G401 (cell line): ENCODE measurements at regions not wholly inside any gene's neighbourhood (a gene's known extent, or its start where the extent isn't known, plus 50 kb on each side); places are given as distances from the start of the nearest gene placed in this dataset.

Experiments used
- DNase-seq: peaks from one replicate; pipeline ENCODE4 v3.0.0-alpha.2; 2015; ENCODE audit warnings: low spot score
- in situ Hi-C: cut with HindIII; loops from 2 replicates; pipeline ENCODE4 v1.10.0; 2016; ENCODE audit warnings: low sequenced_read_pairs, mixed read lengths

- no peak for DNase-seq
- in situ Hi-C loops: no loop called here
These were observed 768.4 kb upstream of the ADGRL2 start for GRCh38 chr1:81032374-81032773.

- in situ Hi-C loops: no loop called here
- no peak for DNase-seq
These were observed 770.3 kb upstream of the ADGRL2 start for GRCh38 chr1:81030441-81030840.

GRCh38 chr1:81029266-81029665 is 771.5 kb upstream of the ADGRL2 start:
- in situ Hi-C loops: no loop called here
- no peak for DNase-seq

- in situ Hi-C loops: no loop called here
- no peak for DNase-seq
These were observed 777.5 kb upstream of the ADGRL2 start for GRCh38 chr1:81023187-81023724.

- no peak for DNase-seq
- in situ Hi-C loops: no loop called here
These were observed 779.6 kb upstream of the ADGRL2 start for GRCh38 chr1:81021134-81021533.

GRCh38 chr1:81020506-81020905 is 780.2 kb upstream of the ADGRL2 start:
- in situ Hi-C loops: no loop called here
- no peak for DNase-seq

GRCh38 chr1:81010126-81010525 is 790.6 kb upstream of the ADGRL2 start:
- DNase-seq: no peak
- in situ Hi-C loops: no loop called here

- in situ Hi-C loops: no loop called here
- DNase-seq: no peak
These were observed 792.4 kb upstream of the ADGRL2 start for GRCh38 chr1:81008293-81008692.

- in situ Hi-C loops: no loop called here
- no peak for DNase-seq
These were observed 793.7 kb upstream of the ADGRL2 start for GRCh38 chr1:81007024-81007423.

GRCh38 chr1:81006502-81006901 is 794.2 kb upstream of the ADGRL2 start:
- in situ Hi-C loops: no loop called here
- DNase-seq: no peak

- DNase-seq: peak; percentile 1
- in situ Hi-C loops: no loop called here
These were observed 796.7 kb upstream of the ADGRL2 start for GRCh38 chr1:81004011-81004410.

GRCh38 chr1:80994934-80995333 is 805.8 kb upstream of the ADGRL2 start:
- no peak for DNase-seq
- in situ Hi-C loops: no loop called here

- in situ Hi-C loops: no loop called here
- DNase-seq: no peak
These were observed 806.7 kb upstream of the ADGRL2 start for GRCh38 chr1:80994038-80994437.

- no peak for DNase-seq
- in situ Hi-C loops: no loop called here
These were observed 807.4 kb upstream of the ADGRL2 start for GRCh38 chr1:80993154-80993980.

GRCh38 chr1:80989455-80989854 is 811.3 kb upstream of the ADGRL2 start:
- in situ Hi-C loops: no loop called here
- DNase-seq: no peak

GRCh38 chr1:80988926-80989325 is 811.8 kb upstream of the ADGRL2 start:
- no peak for DNase-seq
- in situ Hi-C loops: no loop called here

GRCh38 chr1:80987824-80988223 is 812.9 kb upstream of the ADGRL2 start:
- in situ Hi-C loops: no loop called here
- DNase-seq: no peak

GRCh38 chr1:80987106-80987505 is 813.6 kb upstream of the ADGRL2 start:
- no peak for DNase-seq
- in situ Hi-C loops: no loop called here

GRCh38 chr1:80982831-80983230 is 817.9 kb upstream of the ADGRL2 start:
- DNase-seq: no peak
- in situ Hi-C loops: no loop called here

GRCh38 chr1:80973101-80973500 is 827.6 kb upstream of the ADGRL2 start:
- DNase-seq: no peak
- in situ Hi-C loops: no loop called here

GRCh38 chr1:80966266-80966665 is 834.5 kb upstream of the ADGRL2 start:
- DNase-seq: no peak
- in situ Hi-C loops: no loop called here
